ENCODE measurements at regions not wholly inside any gene's neighbourhood (a gene's known extent, or its start where the extent isn't known, plus 50 kb on each side); places are given as distances from the start of the nearest gene placed in this dataset.

GRCh38 chr13:109394311-109394988 lies 391.9 kb downstream of the IRS2 start:
- no peak for DNase-seq

- DNase-seq = no peak
Measured at GRCh38 chr13:109393045-109393444, 393.3 kb downstream of the IRS2 start.

- no peak for DNase-seq
Measured at GRCh38 chr13:109390391-109390790, 396.0 kb downstream of the IRS2 start.

GRCh38 chr13:109389892-109390345 lies 396.5 kb downstream of the IRS2 start:
- DNase-seq = peak; percentile 20

GRCh38 chr13:109389456-109389855 lies 396.9 kb downstream of the IRS2 start:
- DNase-seq = no peak

- DNase-seq = no peak
Measured at GRCh38 chr13:109387471-109387870, 398.9 kb downstream of the IRS2 start.

GRCh38 chr13:109385242-109385560 lies 401.2 kb downstream of the IRS2 start:
- DNase-seq = no peak

- DNase-seq = no peak
Measured at GRCh38 chr13:109384491-109385241, 401.7 kb downstream of the IRS2 start.

- DNase-seq = no peak
Measured at GRCh38 chr13:109383683-109384082, 402.7 kb downstream of the IRS2 start.

GRCh38 chr13:109381546-109382180 lies 404.7 kb downstream of the IRS2 start:
- no peak for DNase-seq

- no peak for DNase-seq
Measured at GRCh38 chr13:109380457-109380856, 405.9 kb downstream of the IRS2 start.

GRCh38 chr13:109379930-109380329 lies 406.5 kb downstream of the IRS2 start:
- no peak for DNase-seq

GRCh38 chr13:109376936-109377335 lies 409.4 kb downstream of the IRS2 start:
- no peak for DNase-seq

GRCh38 chr13:109374609-109375200 lies 411.7 kb downstream of the IRS2 start:
- DNase-seq = no peak

- no peak for DNase-seq
Measured at GRCh38 chr13:109372666-109373065, 413.7 kb downstream of the IRS2 start.

- no peak for DNase-seq
Measured at GRCh38 chr13:109371066-109371465, 415.3 kb downstream of the IRS2 start.

GRCh38 chr13:109370496-109370895 lies 415.9 kb downstream of the IRS2 start:
- no peak for DNase-seq

GRCh38 chr13:109369353-109370052 lies 416.9 kb downstream of the IRS2 start:
- DNase-seq = no peak

GRCh38 chr13:109368230-109368629 lies 418.2 kb downstream of the IRS2 start:
- DNase-seq = no peak

- no peak for DNase-seq
Measured at GRCh38 chr13:109366525-109366924, 419.9 kb downstream of the IRS2 start.

GRCh38 chr13:109363431-109363830 lies 423.0 kb downstream of the IRS2 start:
- DNase-seq = no peak

GRCh38 chr13:109362616-109363015 lies 423.8 kb downstream of the IRS2 start:
- no peak for DNase-seq
